ENCODE measurements at regions not wholly inside any gene's neighbourhood (a gene's known extent, or its start where the extent isn't known, plus 50 kb on each side); places are given as distances from the start of the nearest gene placed in this dataset.

DNA sequence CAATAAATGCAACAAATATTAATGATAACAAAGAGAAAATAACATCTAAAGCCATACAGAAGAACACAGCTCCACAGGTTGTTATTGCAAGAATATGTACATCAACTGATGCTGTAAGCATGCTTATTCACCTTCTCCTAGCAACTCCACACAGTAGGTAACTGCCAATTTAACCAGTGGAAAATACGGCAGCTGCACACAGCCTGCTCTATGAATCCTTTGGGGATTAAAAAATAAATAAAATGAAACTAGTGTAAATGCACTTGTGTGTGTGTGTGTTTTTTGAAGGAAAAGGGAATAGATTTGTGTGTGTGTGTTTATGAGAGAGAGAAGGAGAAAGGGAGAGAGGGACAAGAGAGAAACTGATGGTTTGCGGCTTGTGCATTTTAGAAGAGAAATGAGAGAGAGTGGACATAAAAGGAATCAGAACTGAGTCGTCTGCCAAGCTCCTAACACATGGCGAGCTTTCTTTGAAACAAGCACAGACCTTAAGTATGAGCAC is 96.2 kb upstream of the PDE1A start:
- Mint-ChIP-seq H3K4me3 (no peak overlapping the region), H3K27me3 (ENCODE audit: insufficient read depth, low read depth, poor library complexity) (no peaks in the 10 kb centered on the region), H3K27ac (no peak overlapping the region), H3K36me3 (ENCODE audit: low read depth) (peaks cover 6% of the 10 kb centered on the region), H3K4me1 (no peaks in the 10 kb centered on the region; the same call in 2 of the 3 replicates), H3K9me3 (peaks cover 8% of the 10 kb centered on the region)
- TF ChIP-seq, protein P1, sequence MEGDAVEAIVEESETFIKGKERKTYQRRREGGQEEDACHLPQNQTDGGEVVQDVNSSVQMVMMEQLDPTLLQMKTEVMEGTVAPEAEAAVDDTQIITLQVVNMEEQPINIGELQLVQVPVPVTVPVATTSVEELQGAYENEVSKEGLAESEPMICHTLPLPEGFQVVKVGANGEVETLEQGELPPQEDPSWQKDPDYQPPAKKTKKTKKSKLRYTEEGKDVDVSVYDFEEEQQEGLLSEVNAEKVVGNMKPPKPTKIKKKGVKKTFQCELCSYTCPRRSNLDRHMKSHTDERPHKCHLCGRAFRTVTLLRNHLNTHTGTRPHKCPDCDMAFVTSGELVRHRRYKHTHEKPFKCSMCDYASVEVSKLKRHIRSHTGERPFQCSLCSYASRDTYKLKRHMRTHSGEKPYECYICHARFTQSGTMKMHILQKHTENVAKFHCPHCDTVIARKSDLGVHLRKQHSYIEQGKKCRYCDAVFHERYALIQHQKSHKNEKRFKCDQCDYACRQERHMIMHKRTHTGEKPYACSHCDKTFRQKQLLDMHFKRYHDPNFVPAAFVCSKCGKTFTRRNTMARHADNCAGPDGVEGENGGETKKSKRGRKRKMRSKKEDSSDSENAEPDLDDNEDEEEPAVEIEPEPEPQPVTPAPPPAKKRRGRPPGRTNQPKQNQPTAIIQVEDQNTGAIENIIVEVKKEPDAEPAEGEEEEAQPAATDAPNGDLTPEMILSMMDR (conservative IDR thresholded peaks at IDR 0.05; ENCODE audit: low read depth in 2 of 2), result no peak
- TF ChIP-seq, protein P2, sequence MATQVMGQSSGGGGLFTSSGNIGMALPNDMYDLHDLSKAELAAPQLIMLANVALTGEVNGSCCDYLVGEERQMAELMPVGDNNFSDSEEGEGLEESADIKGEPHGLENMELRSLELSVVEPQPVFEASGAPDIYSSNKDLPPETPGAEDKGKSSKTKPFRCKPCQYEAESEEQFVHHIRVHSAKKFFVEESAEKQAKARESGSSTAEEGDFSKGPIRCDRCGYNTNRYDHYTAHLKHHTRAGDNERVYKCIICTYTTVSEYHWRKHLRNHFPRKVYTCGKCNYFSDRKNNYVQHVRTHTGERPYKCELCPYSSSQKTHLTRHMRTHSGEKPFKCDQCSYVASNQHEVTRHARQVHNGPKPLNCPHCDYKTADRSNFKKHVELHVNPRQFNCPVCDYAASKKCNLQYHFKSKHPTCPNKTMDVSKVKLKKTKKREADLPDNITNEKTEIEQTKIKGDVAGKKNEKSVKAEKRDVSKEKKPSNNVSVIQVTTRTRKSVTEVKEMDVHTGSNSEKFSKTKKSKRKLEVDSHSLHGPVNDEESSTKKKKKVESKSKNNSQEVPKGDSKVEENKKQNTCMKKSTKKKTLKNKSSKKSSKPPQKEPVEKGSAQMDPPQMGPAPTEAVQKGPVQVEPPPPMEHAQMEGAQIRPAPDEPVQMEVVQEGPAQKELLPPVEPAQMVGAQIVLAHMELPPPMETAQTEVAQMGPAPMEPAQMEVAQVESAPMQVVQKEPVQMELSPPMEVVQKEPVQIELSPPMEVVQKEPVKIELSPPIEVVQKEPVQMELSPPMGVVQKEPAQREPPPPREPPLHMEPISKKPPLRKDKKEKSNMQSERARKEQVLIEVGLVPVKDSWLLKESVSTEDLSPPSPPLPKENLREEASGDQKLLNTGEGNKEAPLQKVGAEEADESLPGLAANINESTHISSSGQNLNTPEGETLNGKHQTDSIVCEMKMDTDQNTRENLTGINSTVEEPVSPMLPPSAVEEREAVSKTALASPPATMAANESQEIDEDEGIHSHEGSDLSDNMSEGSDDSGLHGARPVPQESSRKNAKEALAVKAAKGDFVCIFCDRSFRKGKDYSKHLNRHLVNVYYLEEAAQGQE (IDR thresholded peaks at IDR 0.05; ENCODE audit: unreplicated experiment), result no peak
- no peak for TF ChIP-seq ETS1 (IDR thresholded peaks at IDR 0.05)
- TF ChIP-seq POLR2AphosphoS5 (IDR thresholded peaks at IDR 0.05; ENCODE audit: low read depth), result no peak
- TF ChIP-seq NANOG (IDR thresholded peaks at IDR 0.05; ENCODE audit: borderline replicate concordance), result no peak
- H3F3A ChIP-seq (replicated peaks; ENCODE audit: low read depth), result no peaks in the 10 kb centered on the region
- H3K79me2 ChIP-seq (replicated peaks; ENCODE audit: insufficient read depth), result no peaks in the 10 kb centered on the region
- no peak for DNase-seq (ENCODE audit: low spot score)
- H3K4me3 ChIP-seq, result no peak overlapping the region
- H3K36me3 ChIP-seq (ENCODE audit: insufficient read depth), result no peaks in the 10 kb centered on the region
- H3K9me2 ChIP-seq (ENCODE audit: insufficient read depth), result peaks cover 7% of the 10 kb centered on the region; the same call in 1 of the 2 replicates
- no peak overlapping the region for H3K27ac ChIP-seq (ENCODE audit: low read depth)
- H3K27me3 ChIP-seq (ENCODE audit: insufficient read depth), result no peaks in the 10 kb centered on the region
- no peaks in the 10 kb centered on the region for H3K4me1 ChIP-seq (ENCODE audit: insufficient read depth)
- no peaks in the 10 kb centered on the region for H4K20me1 ChIP-seq (replicated peaks; ENCODE audit: insufficient read depth)
- no peak overlapping the region for H3K4me2 ChIP-seq
- ATAC-seq, result no peak
- no peak overlapping the region for H2AFZ ChIP-seq

DNA sequence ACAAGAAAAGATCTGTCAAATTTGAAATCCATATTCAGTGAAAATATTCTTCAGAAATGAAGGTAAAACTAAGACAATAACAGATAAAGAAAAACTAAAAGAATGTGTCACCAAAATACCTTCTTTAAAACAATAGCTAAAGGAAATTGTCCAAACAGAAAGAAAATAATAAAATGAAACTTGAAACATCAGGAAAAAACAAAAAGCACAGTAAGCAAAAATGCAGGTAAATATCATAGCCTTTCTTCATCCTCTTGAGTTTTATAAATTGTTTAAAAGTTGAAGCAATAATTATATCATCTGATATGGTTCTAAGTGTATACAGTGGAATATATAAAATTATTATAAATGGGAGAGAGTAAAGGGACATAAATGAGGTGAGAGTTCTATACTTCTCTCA is 103.8 kb upstream of the PDE1A start:
- Mint-ChIP-seq H3K9me3 (peaks cover 31% of the 10 kb centered on the region), H3K27me3 (ENCODE audit: insufficient read depth, low read depth, poor library complexity) (no peaks in the 10 kb centered on the region), H3K4me1 (no peaks in the 10 kb centered on the region), H3K4me3 (no peak overlapping the region), H3K27ac (no peak overlapping the region), H3K36me3 (ENCODE audit: low read depth) (peaks cover 21% of the 10 kb centered on the region)
- H3K79me2 ChIP-seq (replicated peaks; ENCODE audit: insufficient read depth), result no peaks in the 10 kb centered on the region
- peaks cover 7% of the 10 kb centered on the region; the same call in 1 of the 2 replicates for H3K9me2 ChIP-seq (ENCODE audit: insufficient read depth)
- ATAC-seq (no peak), DNase-seq (ENCODE audit: low spot score) (no peak)
- H2AFZ ChIP-seq, result no peak overlapping the region
- no peaks in the 10 kb centered on the region for H4K20me1 ChIP-seq (replicated peaks; ENCODE audit: insufficient read depth)
- H3K36me3 ChIP-seq (ENCODE audit: insufficient read depth), result no peaks in the 10 kb centered on the region
- H3K4me2 ChIP-seq, result no peak overlapping the region
- H3K4me1 ChIP-seq (ENCODE audit: insufficient read depth), result no peaks in the 10 kb centered on the region
- H3K27me3 ChIP-seq (ENCODE audit: insufficient read depth), result no peaks in the 10 kb centered on the region
- H3K4me3 ChIP-seq, result no peak overlapping the region
- no peak overlapping the region for H3K27ac ChIP-seq (ENCODE audit: low read depth)
- H3F3A ChIP-seq (replicated peaks; ENCODE audit: low read depth), result no peaks in the 10 kb centered on the region
- no peak for TF ChIP-seq ETS1 (IDR thresholded peaks at IDR 0.05)
- TF ChIP-seq, protein P1 (conservative IDR thresholded peaks at IDR 0.05; ENCODE audit: low read depth in 2 of 2), result no peak
- no peak for TF ChIP-seq EZH2phosphoT487 (IDR thresholded peaks at IDR 0.05; ENCODE audit: unreplicated experiment)
- TF ChIP-seq, protein P2 (IDR thresholded peaks at IDR 0.05; ENCODE audit: unreplicated experiment), result no peak
- no peak for TF ChIP-seq JUNB (IDR thresholded peaks at IDR 0.05; ENCODE audit: unreplicated experiment)
- TF ChIP-seq STAT1 (IDR thresholded peaks at IDR 0.05; ENCODE audit: unreplicated experiment), result no peak
- no peak for TF ChIP-seq CREB1 (CRISPR knock-in tag; IDR thresholded peaks at IDR 0.05; ENCODE audit: low read depth)
- no peak for TF ChIP-seq POLR2AphosphoS5 (IDR thresholded peaks at IDR 0.05; ENCODE audit: low read depth)
- no peak for TF ChIP-seq ZNF331 (CRISPR knock-in tag; IDR thresholded peaks at IDR 0.05; ENCODE audit: low read depth)
